Stimulated activated CD4-positive, alpha-beta T cell treated with anti-CD3 and anti-CD28 coated beads, Interleukin-15, amount 100 ng/mL, for 48 hours (primary cell): ENCODE measurements at regions not wholly inside any gene's neighbourhood (a gene's known extent, or its start where the extent isn't known, plus 50 kb on each side); places are given as distances from the start of the nearest gene placed in this dataset.
"Not testable (repeated sequence)": the region's sequence is repeated elsewhere in the genome, so short reads cannot be mapped to it uniquely, and the experiment has no call there.

ENCODE experiments used
- DNase-seq, 2 donors: peaks; one replicate each; pipeline ENCODE4 v3.0.0-alpha.2; 2020; ENCODE audit warnings: low read depth in 2 of 2

- DNase-seq = no peak
These were observed 83.2 kb upstream of the COL1A2 start for GRCh38 chr7:94311515-94311914.

DNA sequence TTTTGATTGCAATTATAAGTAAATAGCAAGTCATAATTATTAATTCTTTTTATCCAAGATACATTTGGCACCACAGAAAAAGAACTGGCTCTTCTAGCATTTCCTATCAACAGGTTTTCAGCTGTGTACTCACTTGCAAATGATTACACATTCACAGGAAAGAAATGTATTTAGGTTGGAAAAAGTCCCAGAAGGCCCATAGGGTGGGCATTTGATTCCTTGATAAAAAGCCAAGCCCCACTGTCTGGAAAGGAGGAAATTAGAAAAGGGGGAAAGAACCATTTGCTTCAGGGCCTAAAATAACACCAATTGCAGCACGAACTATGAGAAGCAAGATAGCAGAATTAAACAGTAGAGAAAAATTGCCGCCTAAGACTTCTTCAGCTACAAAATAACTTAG lies 80.8 kb upstream of the COL1A2 start:
- no peak for DNase-seq

- no peak for DNase-seq
These were observed 80.0 kb upstream of the COL1A2 start for GRCh38 chr7:94314413-94315410.

DNA sequence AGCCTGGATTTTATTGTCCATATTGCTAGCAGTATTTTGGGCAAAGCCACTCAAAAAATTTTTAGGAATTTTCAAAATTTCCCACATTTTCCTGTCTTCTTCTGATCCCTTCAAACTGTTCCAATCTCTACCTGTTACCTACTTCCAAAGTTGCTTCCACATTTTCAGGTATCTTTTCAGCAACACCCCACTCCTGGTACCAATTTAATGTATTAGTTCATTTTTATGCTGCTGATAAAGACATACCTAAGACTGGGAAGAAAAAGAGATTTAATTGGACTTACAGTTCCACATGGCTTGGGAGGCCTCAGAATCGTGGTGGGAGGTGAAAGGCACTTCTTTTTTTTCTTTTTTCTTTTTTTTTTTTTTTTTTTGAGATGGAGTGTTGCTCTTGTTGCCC lies 73.6 kb upstream of the COL1A2 start:
- not testable (repeated sequence) for DNase-seq

GRCh38 chr7:94323844-94324243 lies 70.9 kb upstream of the COL1A2 start:
- no peak for DNase-seq

GRCh38 chr7:94324380-94325121 lies 70.1 kb upstream of the COL1A2 start:
- DNase-seq = no peak

GRCh38 chr7:94325122-94325475 lies 69.6 kb upstream of the COL1A2 start:
- no peak for DNase-seq

DNA sequence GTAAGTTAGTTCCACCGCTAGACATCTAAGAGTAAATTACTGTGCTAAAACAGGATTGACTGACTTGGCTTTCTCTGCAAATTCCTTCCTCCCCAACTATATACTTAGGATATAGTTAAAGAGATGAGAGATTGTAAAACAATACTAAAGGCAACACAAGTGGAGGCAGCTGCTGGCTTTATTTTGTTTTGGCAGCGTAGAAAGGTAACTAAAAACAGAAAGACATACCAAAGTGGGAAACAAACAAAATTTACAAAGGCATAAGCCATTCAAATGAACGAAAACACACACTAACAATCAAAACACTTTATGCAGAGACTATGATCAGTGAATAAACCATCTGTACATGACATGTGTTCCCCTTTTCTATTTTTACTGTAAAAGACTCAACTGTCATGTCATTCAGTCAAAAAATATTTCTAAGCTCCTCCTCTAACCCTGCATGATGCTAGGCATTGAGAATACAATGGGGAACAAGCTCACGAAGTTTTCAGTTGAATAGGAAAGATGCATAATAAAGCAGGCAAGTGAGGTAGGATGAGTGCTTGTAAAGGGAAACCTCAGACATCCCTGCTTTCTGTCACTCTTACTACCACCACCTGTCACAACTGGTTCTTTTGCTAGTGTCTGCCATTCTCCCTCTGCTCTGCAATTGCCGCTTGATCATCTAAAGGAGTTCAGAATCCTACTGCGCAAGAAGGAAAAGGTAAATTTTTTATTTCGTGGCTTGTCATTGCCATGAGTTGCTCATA lies 64.2 kb upstream of the COL1A2 start:
- no peak for DNase-seq

DNA sequence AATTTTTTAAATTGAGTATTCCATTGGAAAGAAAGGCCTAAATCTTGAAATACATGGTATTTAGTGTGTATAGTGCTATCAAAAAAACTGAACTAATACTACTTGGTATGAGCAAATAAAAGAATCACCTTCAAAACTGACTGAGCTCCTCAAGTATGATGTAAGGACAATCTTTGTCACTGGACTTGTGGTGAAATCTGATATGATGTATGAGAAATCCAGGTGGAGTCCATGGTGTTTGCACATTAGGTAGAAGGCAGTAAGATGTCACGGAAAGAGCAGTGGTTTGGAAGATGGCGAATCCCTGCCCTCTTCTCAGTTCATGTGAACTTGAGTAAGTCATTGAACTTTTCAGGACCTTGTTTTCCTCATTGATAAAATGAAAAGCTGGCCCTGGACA lies 62.1 kb upstream of the COL1A2 start:
- DNase-seq = no peak

DNA sequence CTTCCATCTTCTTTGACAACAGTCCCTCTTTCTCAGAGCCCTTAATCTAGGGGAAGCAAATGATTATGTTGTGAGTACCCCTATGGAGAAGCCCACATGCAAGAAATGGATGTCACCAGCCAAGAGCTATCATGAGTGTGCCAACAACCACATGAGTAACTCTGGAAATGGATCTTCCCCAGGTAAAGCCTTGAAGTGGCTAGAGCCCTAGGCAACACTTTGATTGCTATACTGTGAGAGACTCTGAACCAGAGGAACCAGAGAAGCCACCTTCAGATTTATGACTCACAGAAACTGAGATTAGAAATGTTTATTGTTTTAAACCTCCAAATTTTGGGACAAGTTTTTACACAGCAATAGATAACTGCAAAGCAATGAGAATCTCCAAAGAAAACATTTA lies 60.9 kb upstream of the COL1A2 start:
- no peak for DNase-seq

DNA sequence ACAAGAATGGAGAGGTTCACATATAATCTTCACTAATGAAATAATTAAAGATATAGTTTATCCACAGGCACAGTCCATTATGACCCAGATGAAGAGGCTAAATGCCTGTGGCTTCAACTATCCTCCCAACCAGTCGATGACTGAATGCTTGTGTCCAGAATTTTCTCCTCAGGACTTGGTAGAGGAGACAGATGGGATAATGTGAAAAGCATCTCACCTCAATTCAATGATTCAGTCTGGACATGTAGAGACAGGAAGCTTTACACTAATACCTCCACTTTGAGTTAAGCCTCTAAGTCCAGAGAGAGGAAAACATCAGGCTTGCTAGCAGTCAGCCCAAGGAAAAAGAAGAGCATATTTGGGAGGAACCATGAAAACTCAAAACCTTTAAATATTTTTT lies 59.1 kb upstream of the COL1A2 start:
- DNase-seq = no peak

- DNase-seq = no peak
These were observed 58.7 kb upstream of the COL1A2 start for GRCh38 chr7:94336009-94336408.

GRCh38 chr7:94338921-94339371 lies 55.7 kb upstream of the COL1A2 start:
- DNase-seq = no peak

- no peak for DNase-seq
These were observed 49.9 kb upstream of the COL1A2 start for GRCh38 chr7:94344826-94345225.
